ENCODE measurements at regions not wholly inside any gene's neighbourhood (a gene's known extent, or its start where the extent isn't known, plus 50 kb on each side); places are given as distances from the start of the nearest gene placed in this dataset.

GRCh38 chr17:77701996-77702395 is 256.5 kb upstream of the TNRC6C start:
- DNase-seq = no peak

- no peak for DNase-seq
Measured at GRCh38 chr17:77704048-77704815, 254.3 kb upstream of the TNRC6C start.

DNA sequence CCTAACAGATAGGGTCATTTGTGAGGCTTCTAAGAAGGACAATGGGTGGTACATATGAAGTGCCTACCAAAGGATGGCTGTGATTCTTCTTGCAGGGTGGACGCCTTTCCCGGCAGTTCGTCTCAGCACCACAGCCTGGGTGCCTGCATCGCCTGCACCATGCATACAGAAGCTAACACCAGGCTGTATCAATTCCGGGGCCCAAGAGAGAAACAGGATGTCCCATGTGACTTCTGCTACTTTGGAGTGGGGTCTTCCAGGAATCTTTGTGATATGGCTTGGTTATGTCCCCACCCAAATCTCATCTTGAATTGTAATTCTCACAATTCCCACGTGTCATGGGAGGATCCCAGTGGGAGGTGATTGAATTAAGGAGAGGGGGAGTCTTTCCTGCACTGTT is 251.6 kb upstream of the TNRC6C start:
- no peak for DNase-seq

- DNase-seq = no peak
Measured at GRCh38 chr17:77707546-77707945, 251.0 kb upstream of the TNRC6C start.

- DNase-seq = no peak
Measured at GRCh38 chr17:77708049-77708448, 250.5 kb upstream of the TNRC6C start.

- DNase-seq = no peak
Measured at GRCh38 chr17:77708936-77709335, 249.6 kb upstream of the TNRC6C start.

DNA sequence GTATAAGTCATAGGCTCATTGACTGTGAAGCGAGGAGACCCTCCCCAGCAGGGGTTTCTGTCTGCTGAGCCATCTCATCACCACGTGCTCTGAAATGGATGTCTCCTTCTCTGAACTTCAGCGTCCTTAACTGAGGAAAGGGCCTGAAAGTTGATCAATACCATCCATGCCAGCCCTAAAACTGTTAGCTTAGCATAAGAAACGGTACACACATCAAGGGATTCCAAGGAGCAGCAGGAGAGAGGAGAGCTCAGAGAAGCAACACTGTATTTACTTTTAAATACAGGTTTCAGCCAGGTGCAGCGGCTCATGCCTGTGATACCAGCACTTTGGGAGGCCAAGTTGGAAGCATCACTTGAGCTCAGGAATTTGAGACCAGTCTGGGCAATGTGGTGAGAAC is 248.9 kb upstream of the TNRC6C start:
- DNase-seq = no peak

DNA sequence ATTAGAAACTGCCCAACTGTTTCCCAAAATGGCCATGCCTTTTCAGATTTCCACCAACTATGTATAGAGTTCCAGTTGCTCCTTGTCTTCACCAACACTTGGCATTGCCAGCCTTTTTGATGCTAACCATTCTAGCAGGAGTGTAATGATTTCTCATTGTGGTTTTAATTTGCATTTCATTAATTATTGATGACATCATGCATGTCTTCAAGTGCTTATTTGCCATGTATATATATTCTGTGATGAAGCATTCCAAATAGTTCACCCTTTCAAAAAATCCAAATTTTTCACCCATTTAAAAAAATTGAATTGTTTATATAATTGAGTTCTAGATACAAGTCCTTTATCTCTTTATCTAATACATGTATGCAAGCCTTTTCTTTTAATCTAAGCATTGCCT is 245.9 kb upstream of the TNRC6C start:
- DNase-seq = no peak

DNA sequence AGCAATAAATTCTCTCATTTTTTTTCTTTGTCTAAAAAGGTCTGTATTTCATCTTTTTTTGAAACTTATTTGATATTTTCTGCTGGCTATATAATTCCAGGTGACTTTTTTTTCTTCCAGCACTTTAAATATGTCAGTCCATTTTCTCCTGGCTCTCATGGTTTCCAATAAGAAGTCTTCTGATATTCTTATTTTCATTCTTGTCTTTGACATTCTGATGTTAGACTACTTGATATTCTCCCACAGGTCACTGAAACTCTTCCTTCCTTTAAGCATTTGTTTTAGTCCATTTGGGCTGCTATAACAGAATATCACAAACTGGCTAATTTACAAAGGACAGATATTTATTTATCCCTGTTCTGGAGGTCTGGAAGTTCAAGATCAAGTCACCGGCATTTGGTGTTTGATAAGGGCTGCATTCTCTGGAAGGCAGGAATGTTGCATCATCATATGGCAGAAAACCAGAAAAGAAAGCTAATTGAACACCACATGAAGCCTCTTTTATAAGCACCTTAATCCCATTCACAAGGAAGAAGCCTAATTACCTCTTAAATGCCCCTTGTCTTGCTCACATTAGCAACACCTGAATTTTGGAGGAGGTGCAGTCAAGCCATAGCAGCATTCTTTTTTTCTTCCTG is 242.1 kb upstream of the TNRC6C start:
- no peak for DNase-seq

GRCh38 chr17:77717941-77718668 is 240.4 kb upstream of the TNRC6C start:
- no peak for DNase-seq

GRCh38 chr17:77718669-77718961 is 239.9 kb upstream of the TNRC6C start:
- no peak for DNase-seq

DNA sequence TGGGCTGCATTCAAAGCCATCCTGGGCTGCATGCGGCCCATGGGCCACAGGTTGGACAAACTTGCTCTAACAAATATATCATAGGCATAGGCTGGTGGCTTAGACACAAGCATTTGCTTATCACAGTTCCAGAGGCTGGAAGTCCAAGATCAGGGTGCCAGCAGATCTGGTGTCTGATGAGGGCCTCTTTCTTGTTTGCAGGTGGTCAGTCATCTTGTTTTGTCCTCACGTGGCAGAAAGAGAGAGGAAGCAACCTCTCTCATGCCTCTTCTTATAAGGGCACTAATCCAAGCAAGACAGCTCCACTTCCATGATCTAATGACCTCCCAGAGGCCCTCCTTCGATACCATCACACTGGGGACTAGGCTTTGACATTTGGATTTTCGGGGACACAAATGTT is 238.7 kb upstream of the TNRC6C start:
- no peak for DNase-seq

GRCh38 chr17:77720946-77721845 is 237.3 kb upstream of the TNRC6C start:
- no peak for DNase-seq

- no peak for DNase-seq
Measured at GRCh38 chr17:77721846-77722160, 236.7 kb upstream of the TNRC6C start.

DNA sequence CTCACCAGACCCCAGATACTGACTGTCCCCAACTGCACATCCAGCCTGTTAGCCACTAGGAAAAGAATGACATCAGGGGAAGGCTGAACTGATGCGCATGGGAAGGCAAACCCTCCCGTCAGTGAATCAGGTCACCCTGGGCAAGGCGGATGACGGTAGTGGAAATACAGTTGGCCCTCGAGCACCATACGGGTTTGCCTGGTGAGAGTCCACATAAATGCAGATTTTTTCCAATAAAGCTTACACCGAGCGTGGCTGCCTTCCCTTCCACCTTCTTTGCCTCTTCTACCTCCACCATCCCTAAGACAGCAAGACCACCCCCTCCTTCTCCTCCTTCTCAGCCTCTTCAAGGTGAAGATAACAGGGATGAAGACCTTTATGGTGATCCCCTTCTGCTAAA is 236.1 kb upstream of the TNRC6C start:
- no peak for DNase-seq

DNA sequence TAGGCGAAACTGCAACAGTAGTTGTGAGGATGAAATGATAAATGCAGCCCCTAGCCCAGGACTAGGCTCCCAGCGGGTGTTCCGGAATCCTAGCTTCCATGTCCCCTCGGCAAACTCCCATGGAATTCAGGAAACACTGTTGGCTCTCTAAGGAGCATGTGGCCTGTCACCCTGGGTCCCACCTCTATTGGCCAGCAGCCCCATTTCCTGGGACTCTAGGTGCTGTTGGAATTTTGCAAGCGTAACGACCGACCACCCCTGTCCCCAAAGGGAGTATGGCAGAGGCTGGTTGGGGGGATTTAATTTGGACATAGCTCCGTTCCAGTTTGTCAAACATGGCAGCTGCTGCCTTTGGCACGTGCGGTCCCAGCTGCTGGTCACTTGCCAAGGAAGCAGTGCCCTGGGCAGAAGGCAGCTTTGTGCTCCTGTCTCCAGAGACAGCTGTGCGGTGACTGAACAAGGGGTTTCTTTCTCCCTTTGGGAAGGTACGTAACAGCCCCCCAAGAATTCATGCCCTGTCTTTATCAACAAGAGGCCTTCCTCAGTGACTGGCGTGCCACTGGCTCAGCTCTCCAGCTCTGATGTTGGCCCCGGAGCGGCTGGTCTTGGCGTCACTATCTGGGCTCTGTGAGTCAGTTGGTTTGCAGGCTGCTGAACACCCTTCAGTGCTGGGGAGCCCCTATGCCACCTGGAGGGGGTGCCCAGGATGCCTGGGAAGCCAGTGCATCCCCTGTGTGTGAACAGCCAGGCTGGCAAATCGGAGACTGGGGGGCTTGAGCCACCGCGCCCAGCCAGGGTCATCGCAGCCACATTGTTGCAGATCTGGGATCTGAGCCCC is 235.2 kb upstream of the TNRC6C start:
- peak; percentile 93 for DNase-seq

GRCh38 chr17:77723909-77724875 is 234.3 kb upstream of the TNRC6C start:
- no peak for DNase-seq

GRCh38 chr17:77724876-77725615 is 233.5 kb upstream of the TNRC6C start:
- no peak for DNase-seq

DNA sequence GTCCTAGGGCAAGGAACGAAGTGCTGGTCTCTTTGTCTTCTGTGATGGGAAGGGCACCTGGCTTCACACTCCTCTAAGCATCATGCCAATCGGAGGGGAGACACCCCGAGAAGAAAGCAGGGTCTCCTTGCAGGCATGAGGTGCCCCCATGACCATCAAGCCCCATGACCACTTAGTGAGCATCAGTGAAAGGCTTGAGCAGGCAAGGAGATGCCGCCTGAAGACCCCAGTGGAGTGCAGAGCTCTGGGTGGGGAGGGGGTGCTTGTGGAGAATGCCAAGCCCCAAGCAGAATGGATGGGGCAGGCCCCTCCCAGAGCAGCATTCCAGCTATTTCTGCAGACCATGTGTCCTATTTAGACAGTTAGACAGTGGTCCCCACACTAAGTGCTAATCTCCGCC is 232.7 kb upstream of the TNRC6C start:
- no peak for DNase-seq

GRCh38 chr17:77726549-77727006 is 231.9 kb upstream of the TNRC6C start:
- no peak for DNase-seq
